GM21717 (cell line): ENCODE measurements at regions not wholly inside any gene's neighbourhood (a gene's known extent, or its start where the extent isn't known, plus 50 kb on each side); places are given as distances from the start of the nearest gene placed in this dataset.

ENCODE experiments used
- ATAC-seq: cut with Tn5 transposase; IDR thresholded peaks from one replicate; pipeline ENCODE4 v1.9.1; 2021; ENCODE audit warnings: mild to moderate bottlenecking, moderate library complexity; ENCODE audit not compliant: unreplicated experiment

DNA sequence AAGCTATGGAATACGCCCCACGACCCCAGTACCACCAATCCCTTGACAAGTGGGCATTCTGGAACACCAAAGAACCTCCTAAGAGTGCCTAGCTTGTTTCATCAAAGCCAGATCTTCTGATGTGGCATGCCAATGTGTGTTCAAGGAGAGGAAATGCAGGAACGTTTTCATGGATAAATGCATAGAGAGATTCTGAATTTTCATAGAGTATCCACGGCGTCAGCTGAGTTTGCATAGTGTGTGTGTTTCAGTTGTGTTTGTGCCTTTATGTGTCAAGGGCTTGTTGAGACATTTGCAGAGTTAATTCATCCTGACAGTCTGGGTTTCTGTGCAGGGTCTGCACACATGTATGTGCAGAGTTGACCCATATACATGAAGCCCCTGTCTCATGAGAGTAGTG is 172.7 kb upstream of the LRFN2 start:
- ATAC-seq: no peak

DNA sequence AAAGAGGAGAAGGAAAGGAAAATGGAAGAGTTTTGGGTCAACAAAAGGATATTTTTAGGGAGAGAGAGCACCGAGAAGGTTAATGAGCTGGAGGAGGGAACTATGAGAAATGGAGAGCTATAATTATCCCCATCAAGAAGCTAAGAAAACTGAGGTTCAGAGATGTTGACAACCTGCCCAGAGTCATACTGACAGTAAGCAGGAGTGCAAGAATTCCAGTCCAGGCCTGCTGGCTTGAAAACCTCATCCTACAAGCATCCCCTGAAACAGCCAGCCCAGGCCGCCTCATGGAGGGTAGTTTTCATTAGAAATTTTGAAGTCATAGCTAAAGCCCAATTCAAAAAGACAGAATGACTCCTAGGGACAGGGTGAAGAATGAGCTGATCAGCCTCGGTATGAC is 172.1 kb upstream of the LRFN2 start:
- no peak for ATAC-seq

DNA sequence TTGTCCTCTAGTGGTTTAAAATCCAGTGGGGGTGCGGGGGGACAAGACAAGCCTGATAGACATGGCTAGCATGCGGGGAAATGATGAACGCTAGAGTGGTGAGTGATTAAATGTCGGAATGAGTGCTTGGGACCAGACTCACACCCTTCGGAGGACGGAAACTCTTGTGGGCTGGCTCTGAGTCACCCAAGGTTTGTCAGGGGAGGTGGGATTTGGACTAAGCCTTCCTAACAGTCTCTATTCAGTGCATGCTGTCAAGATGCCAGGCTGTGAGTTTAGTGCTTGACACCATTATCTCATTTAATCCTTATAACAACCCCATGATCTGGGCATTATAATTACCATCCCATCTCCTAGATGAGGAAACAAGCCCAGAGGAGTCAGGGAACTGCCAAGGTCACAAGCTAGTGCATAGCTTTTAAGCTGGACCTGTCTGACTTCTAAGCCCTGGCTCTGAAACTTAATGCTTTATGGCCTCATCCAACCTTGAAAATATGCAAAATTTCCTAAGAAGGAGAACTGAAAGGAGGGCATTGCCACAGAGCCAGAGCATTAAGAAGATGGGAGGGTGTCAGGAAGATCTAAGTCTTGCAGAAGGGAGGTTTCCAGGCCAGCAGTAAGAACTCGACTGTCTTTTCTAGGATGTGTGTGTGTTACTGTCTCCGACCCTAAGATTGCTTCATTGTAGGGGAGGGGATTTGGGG is 168.7 kb upstream of the LRFN2 start:
- ATAC-seq: no peak

DNA sequence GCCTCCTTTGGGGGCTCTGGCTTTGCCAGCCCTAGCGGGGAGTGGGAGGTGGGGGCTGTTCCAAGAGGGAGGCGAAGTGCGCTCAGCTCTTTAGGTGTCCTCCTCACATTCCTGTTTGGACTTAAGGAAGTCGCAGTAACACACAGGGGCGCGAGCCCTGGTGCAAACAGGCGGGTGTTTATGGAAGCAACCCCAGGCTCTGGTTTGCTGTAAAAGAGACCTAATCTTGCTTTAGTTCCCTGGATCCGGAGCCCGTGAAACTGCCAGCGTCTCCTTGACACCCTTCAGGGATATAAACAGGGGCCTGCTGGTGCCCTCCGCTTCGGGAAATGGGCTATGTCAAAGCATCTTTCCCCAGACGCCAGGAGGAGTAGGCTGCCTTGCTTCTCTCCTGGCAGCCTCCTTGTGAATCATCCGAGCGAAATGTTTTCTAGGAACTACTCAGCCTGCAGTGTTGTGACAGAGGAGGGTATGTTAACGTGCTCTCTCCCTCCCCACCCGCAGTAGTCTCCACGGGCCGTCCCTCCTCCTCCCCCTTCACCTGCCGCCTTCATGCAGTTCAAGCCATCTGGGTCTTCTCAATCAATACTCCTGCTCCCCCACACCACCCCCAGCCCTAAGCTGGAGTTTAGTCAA is 168.0 kb upstream of the LRFN2 start:
- no peak for ATAC-seq

DNA sequence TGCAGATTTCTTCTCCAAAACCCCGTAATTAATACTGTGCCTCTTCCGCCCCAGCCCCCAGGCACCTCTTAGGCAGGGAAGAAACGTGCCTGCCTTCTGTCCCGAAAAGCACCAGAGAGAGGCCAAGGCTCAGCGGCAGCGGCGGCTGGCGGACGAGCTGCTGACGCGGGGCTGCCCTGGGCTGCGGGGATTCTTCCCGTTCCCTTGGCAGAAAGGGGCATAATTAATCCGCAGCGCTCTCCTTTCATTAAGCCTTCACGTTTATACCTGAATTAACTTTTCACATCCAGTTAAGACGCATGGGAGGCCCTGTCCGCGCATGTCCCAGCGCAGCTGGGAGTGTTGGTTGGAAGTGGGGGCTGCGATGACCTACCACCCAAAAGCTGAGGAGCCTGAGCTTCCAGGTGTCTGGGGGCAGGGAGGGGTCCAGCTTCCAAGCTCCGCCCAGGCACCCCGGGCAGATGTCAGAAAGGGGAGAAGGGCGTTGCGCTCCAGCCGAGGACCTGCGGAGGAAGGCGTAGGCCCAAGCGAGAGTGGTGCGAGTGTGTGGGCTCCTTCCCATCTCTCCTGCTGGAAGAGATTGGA is 167.4 kb upstream of the LRFN2 start:
- no peak for ATAC-seq

DNA sequence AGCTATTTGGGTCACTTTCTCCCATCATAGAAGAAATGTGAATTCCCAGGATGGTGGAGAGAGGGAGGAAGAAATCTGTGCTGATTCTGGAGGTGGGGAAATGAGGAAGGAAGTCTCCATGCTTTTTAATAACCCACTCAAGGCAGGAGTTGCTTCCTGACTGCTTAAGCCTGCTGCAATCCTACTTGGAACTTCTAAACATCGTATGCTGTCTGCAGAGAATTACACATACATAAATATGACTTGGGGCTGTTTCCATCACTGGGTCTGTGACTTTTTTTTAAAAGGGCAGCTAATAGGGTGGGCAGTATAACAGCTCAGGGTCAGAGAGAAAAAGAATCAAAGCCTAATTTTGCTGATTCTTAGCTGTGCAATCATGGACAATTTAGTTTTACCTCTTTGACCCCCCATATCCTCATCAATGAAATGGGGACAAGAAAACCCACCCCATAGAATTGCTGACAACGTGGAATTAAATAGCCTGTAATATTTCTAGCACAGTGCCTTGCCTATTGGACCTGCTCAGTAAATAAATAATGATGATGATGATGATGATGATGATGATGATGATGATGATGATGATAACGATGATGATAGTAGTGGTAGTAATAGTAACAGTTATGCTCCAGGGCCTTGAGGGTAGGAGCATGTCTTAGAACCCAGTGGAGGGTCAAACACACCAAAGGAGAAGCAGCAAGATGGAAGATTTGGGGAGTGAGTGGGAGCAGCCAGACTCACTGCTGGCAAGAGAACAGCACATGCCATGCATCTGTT is 166.7 kb upstream of the LRFN2 start:
- no peak for ATAC-seq

DNA sequence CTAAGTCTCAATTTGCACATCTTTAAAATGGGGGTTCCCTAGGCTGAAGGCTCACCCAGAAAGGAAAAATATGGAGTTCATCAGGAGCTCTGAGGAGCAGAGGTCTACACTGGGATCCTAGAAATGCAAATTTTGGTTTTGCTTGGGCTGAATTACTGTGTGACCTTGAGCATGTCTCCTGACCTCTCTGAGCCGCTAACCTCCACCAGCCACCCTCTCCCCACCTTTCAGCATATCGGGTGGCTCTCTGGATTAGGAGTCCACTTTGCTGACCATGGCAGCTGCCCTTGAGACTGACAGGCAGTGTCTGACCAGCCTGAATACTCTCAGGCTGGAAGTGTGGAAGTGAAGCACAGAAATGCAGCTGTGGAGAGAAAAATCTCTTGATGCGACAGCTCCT is 165.9 kb upstream of the LRFN2 start:
- no peak for ATAC-seq

DNA sequence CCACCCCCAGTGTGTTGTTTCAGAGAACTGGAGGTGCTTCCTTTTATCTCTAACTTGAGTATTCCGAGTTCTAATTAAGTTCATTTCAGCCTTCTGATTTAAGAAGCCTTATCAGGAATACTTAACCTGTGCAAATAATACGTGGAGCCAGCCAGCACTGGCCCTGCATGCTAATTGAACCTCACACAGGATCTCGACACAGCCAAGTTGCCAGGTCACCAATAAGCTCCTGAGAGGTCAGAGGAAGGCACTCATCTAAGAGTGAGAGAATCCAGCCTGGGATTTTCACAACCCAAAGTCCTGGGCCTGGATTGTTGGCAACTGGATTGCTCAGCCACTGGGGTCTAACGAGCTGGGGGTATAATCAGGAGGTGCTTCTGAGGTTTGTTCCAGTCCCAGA is 157.7 kb upstream of the LRFN2 start:
- no peak for ATAC-seq

DNA sequence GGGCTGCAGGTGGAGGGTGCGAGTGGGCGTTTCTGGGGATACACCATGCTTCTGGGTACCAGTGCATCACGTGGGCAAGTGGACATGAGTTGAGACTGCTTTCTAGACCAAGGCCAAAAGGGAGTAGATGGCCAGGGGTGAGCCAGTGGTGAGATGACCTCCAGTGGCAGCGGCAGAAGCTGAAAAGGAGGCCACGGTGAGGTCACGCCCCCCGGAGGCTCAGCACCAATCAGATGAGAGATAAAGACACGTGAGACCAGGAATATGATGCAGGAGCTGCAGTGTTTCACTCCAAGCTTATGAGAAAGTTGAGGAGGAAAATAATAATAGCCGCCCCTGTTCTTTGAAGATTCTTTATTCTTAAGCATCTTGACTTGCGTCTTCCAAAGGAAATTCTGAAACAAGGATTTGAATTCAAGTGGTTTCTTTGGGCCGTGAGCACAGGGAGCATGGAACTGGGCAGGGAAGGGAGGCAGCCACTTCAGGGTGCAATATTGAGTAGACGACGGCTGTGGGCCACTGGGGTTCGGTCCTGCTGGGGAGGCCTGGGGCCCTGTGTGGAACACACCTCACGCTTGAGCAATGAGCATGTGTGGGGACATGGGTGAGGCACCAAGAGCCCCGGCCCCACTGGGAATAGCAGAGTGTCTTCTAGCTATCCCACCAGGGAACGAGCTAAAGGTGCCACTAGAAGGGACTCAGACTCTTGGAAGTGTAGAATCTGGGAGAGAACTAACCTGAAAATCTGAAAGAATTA is 156.7 kb upstream of the LRFN2 start:
- ATAC-seq: no peak

DNA sequence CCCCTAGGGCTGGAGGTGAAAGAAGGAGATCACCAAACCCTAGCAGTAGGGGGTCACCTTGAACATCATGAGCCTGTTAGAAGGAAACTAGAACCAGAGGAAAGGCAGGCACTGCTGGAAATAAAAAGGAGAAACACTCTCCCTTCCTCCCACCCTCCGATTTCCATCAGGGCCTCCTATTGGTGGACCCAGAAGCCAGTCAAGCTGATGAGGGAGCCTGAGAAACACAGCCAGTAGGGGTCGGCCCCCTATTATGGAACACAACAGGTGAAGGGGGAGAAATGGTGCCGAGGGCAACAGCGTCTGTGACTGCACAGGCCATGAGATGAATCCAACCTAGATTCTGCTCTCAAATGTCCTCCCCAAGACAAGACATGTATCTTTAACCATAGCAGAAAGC is 156.1 kb upstream of the LRFN2 start:
- no peak for ATAC-seq

DNA sequence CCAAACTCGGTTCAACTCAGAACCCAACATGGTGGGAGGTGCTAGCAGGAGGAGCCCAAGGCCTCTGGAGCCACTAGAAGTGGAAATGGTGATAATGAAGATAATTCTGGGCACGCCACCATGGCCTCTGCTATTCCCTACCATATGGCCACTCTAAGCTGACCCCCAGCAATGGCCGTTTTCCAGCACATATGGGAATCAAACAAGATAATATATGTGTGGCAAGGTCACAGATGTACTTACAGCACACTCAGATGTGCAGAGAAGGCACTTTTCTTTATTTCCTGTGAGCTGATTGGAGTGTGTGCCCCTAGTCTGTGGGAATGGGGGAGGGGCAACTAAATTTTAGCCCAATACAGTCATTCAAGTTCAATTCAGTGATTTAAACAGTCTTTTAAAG is 153.4 kb upstream of the LRFN2 start:
- no peak for ATAC-seq

DNA sequence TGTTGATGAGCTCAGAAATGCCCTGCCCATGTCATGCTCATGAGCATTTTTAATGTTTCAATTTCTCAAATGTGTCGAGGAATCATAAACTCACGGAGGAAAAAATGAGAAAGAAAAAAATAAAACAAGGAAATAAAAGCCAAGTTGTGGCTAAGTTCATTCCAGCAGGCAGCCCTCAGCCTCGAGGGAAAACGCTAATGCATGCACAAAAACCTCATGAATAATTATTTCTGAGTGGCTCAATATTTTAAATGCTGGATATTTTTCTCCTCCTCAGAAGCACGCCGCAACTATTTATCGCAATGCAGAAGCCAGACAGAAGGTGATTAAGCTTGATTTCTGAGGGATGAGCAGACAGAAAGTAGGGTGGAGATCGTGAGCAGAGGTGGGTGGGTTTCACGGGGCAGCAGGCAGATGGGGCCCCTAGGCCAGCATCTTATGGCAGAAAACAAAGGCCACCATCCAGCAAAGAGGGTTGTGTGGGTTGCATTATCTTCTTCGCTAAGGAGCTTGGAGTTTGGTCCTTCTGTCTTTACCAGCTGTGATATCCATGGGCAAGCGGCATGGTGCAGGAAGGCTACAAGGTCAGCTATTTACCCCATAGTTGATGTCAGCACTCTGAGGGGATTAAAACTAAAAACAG is 151.5 kb upstream of the LRFN2 start:
- ATAC-seq: no peak

DNA sequence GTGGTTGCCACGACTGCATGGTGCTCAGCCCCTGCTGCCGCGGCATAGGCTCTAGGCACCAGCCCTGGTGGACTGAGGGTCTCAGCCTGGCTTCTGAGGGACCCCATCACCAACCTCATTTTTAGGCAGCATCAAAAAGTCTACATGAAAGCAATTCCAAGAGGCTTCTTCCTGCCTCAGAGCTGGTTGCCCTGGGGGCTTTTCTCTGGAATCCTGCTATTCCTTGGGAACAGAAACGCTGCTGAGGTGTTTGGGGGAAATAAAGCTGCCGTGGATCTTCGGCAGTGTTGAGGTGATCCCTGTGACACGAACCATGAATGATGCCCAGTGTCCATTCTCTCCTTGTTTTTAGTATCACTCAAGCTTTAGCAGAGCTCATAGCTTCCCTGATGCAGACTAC is 148.4 kb upstream of the LRFN2 start:
- no peak for ATAC-seq

DNA sequence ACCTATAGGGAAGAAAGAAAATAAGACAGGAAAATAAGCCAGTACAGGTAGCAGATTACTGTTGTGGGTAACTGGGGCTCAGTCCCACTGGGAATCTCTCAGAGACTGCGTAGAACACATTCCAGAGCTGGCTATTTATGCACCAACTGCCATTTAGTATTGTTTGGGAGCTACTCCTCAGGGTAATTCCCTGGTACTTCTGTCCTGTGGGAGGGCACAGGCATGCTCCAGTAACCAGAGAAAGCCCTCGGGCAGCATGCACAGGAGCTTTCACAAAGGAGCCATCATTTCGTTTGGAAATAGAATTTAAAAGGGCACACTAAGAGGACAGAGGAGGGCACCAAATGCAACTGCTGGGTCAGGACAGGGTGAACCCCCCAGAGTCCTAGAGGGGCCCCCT is 148.0 kb upstream of the LRFN2 start:
- ATAC-seq: no peak

DNA sequence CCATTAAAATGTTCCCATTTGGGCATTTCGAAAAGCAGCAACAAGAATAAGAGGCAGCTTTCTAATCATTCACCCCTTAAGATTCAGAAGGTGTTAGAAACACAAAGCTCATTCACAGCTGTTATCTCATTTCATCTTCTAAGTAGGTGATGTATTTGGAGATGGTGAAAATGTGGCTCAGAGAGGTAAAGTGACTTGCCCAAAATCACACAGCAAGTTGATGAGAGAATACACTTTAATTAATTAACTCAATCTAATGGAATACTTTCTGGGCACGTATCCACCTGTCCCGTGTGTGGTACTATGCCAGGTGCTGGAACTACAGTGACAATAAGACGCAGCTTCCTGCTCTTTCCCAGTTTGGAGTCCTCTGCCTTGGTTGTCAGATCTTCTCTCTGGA is 147.4 kb upstream of the LRFN2 start:
- ATAC-seq: no peak

DNA sequence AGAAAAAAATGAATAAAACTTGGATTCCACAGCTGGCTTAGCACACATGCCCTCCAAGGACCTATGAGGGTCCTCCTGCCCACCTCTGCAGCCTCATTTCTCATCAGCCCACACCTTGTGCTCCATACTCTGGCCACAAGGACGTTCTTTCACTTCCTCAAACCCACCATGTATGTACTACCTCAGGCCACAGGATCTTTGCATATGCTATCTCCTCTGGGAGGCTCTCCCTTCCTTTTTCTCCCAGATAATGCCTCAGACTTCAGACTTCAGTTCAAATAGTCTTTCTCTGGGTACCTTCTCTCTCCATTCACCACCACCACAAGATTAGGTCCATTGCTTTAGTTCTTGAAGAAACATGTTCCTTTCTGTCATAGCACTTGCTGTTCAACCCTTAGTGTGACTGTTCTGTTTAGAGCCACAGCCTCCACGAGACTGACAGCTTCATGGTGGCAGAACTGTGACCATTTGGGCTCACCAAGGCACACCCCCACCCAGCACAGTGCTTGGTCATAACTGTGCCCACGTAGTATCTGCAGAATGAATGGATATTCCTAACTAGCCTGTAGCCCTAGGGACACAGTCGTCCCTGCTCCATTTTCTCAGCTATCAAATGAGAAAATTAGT is 146.7 kb upstream of the LRFN2 start:
- no peak for ATAC-seq

DNA sequence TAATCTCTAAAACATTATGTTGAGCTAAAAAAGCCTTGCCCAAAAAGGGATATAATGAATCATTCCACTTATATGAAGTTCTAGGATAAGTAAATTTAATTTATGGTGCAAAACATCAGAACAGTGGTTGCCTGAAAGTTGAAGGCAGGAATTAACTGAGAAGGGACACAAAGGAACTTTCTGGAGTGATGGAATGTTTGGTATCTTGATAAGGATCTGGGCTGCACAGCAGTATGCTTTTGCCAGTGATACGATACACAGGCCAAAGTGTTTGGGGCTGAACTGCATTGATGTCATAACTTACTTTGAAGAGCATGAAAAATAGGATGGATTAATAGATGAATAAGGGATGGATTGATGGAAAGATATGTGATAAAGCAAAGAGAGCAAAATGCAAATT is 146.1 kb upstream of the LRFN2 start:
- no peak for ATAC-seq

DNA sequence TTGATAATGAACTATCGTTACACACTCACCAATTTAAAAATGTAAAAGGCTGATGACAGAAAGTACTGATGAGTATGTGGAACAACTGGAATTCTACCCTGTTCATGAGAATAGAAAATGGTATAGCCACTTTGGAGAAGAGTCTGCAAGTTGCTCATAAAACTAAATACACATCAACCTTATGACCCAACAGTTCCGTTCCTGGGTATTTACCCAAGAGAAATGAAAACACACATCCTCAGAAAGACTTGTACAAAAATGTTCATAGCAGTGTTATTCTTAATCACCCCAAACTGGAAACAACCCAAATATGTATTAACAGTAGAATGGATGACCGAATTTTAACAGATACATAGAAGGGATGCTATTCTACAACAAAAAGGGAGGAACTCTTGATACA is 145.7 kb upstream of the LRFN2 start:
- ATAC-seq: no peak

DNA sequence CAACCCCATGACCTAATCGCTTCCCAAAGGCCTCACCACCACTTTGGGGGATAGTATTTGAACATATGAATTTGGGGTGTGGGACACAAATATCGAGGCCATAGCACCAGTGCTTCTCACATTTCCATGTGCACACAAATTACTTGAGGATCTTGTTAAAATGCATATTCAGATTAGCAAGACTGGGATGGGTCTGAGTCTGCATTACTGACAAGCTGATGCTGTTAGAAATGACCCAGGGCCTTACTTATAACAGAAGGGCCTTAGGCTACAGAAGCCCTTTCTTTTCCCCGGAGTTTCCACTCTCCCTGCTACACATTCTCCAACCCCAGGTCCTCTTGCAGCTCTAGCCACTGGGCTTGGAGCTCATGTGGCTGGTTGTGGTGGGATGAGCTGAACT is 141.5 kb upstream of the LRFN2 start:
- no peak for ATAC-seq

DNA sequence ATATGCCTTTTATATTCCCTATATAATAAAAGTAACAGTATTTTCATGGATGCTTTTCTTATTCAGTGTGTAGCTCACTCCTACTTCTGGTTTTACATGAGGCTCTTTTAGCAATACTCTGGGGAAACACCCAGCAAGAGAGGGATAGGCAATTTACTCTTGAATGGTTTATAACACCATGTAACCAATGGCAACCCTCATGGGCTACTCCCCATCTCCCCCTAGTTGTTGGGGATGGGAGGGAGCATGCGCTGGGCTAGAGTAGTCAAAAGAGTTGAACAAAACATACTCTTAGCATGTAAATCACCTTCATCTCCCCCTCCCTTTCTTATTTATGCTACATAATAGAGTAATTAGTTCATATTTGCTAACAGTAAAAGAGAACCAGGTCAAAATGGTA is 140.1 kb upstream of the LRFN2 start:
- ATAC-seq: no peak
